Epithelial cell of proximal tubule (primary cell): ENCODE measurements at regions not wholly inside any gene's neighbourhood (a gene's known extent, or its start where the extent isn't known, plus 50 kb on each side); places are given as distances from the start of the nearest gene placed in this dataset.

Experiments
- DNase-seq: peaks from one replicate; pipeline ENCODE4 v3.0.0-alpha.2; 2011; ENCODE audit warnings: low read depth
- H3K4me3 ChIP-seq: 2 replicates; pipeline ENCODE4 v1.5.1; 2011; ENCODE audit warnings: low read depth, mild to moderate bottlenecking, low read length
- CTCF ChIP-seq: conservative IDR thresholded peaks from 2 replicates; pipeline ENCODE4 v1.5.1; 2012; ENCODE audit warnings: low read depth, mild to moderate bottlenecking, low read length

GRCh38 chr9:92190536-92190790, 75.2 kb upstream of the SPTLC1 start:
- DNase-seq: no peak
- no peak for TF ChIP-seq CTCF
- no peak overlapping the region for H3K4me3 ChIP-seq

GRCh38 chr9:92189782-92190535, 74.7 kb upstream of the SPTLC1 start:
- no peak for TF ChIP-seq CTCF
- DNase-seq: no peak
- no peak overlapping the region for H3K4me3 ChIP-seq

- DNase-seq: no peak
- TF ChIP-seq CTCF: no peak
- H3K4me3 ChIP-seq: no peak overlapping the region
These were observed 74.0 kb upstream of the SPTLC1 start for GRCh38 chr9:92188969-92189781.

- no peak overlapping the region for H3K4me3 ChIP-seq
- DNase-seq: no peak
- TF ChIP-seq CTCF: no peak
These were observed 72.9 kb upstream of the SPTLC1 start for GRCh38 chr9:92187989-92188714.

- no peak for TF ChIP-seq CTCF
- DNase-seq: no peak
- no peak overlapping the region for H3K4me3 ChIP-seq
These were observed 72.2 kb upstream of the SPTLC1 start for GRCh38 chr9:92187390-92187789.

- no peak for TF ChIP-seq CTCF
- no peak for DNase-seq
- no peak overlapping the region for H3K4me3 ChIP-seq
These were observed 71.4 kb upstream of the SPTLC1 start for GRCh38 chr9:92186631-92187030.
